22Rv1 (cell line): ENCODE measurements at regions not wholly inside any gene's neighbourhood (a gene's known extent, or its start where the extent isn't known, plus 50 kb on each side); places are given as distances from the start of the nearest gene placed in this dataset.

Experiments
- H3K27ac ChIP-seq: fragments of 450-650 bp; 2 replicates; pipeline ENCODE4 v1.5.1; 2017
- CTCF ChIP-seq: fragments of 450-650 bp; IDR thresholded peaks from 2 replicates; pipeline ENCODE4 v1.5.1; 2017; ENCODE audit warnings: mild to moderate bottlenecking
- ZFX ChIP-seq: fragments of 450-650 bp; IDR thresholded peaks from 2 replicates; pipeline ENCODE4 v1.6.1; 2017; ENCODE audit warnings: antibody characterized with exemption, borderline replicate concordance

DNA sequence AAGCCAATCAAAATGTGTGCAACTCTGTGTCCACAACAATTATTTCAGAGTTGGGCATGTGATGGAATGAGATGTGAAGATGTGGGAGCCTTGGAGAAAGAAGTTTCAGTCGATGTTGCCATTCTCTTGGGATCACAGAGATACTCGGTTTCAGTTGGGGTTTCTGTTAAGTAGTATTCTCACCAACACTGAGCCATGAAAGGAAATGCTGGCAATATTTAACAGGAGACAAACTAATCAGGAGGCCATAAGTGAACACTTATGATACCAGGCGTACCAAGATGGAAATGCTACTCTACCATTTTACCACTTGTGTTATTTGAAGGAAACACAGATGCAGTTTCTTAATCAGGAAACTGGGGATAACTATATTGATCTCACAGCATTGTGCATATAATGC lies 53.3 kb upstream of the NUDT7 start:
- TF ChIP-seq ZFX (no peak), CTCF (no peak)

More for the DNA sequence above, 53.3 kb upstream of the NUDT7 start:
- H3K27ac ChIP-seq: no peak overlapping the region
